HG03095 (cell line): ENCODE measurements at regions not wholly inside any gene's neighbourhood (a gene's known extent, or its start where the extent isn't known, plus 50 kb on each side); places are given as distances from the start of the nearest gene placed in this dataset.

Source experiments
- ATAC-seq: cut with Tn5 transposase; IDR thresholded peaks from one replicate; pipeline ENCODE4 v1.9.1; 2021; ENCODE audit warnings: moderate library complexity; ENCODE audit not compliant: unreplicated experiment

- ATAC-seq: peak; percentile 78
Observed at GRCh38 chr5:93800988-93801811, 59.8 kb upstream of the POU5F2 start.

- no peak for ATAC-seq
Observed at GRCh38 chr5:93794954-93795353, 53.6 kb upstream of the POU5F2 start.

- no peak for ATAC-seq
Observed at GRCh38 chr5:93793159-93793781, 51.9 kb upstream of the POU5F2 start.

- ATAC-seq: no peak
Observed at GRCh38 chr5:93791518-93791972, 50.1 kb upstream of the POU5F2 start.
